GM18520 (cell line): ENCODE measurements at regions not wholly inside any gene's neighbourhood (a gene's known extent, or its start where the extent isn't known, plus 50 kb on each side); places are given as distances from the start of the nearest gene placed in this dataset.

Experiments
- ATAC-seq: cut with Tn5 transposase; IDR thresholded peaks from one replicate; pipeline ENCODE4 v1.9.1; 2021; ENCODE audit not compliant: unreplicated experiment

- no peak for ATAC-seq
These were observed 169.3 kb upstream of the BLID start for GRCh38 chr11:122285070-122285988.

DNA sequence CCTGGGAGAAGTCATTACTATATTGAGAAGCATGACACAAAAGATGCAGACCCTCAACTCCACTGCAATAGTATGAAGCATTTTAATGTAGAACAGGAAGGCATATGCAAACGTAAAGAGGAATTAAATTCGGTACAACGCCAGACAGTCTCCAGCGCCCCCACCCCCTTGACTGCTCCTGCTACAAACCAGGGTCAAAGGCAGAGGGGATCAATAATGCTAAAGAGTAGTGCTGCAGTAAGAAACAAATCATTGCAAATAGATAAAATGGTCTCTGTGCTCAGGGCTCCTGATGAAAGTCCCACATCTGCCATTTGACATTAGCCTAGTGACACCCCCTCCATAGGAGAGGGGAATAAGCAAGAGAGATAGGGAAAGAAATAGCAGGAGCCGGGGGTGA lies 164.9 kb upstream of the BLID start:
- no peak for ATAC-seq

GRCh38 chr11:122279194-122279593 lies 163.2 kb upstream of the BLID start:
- ATAC-seq: no peak

GRCh38 chr11:122277493-122277892 lies 161.5 kb upstream of the BLID start:
- no peak for ATAC-seq

DNA sequence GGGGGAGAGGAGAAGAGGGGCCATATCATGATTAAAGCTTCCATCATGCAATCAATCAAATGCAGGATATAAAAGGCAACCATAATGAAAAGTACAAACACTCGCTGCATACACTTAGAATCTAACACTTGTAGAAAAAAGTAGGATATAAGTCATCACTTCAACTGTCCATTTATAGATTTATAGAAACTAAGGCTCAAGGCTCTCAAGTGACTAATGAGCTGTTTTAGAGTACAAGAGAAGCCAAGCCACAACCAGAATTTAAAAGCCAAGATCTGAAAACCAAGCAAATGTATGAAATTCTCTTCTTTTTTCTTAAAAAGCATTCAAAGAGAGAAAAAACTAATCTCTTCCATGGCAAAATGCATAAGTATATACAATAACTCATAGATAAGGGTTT lies 160.2 kb upstream of the BLID start:
- no peak for ATAC-seq

GRCh38 chr11:122275508-122275907 lies 159.5 kb upstream of the BLID start:
- no peak for ATAC-seq

- ATAC-seq: no peak
These were observed 157.6 kb upstream of the BLID start for GRCh38 chr11:122273476-122274191.

- no peak for ATAC-seq
These were observed 155.7 kb upstream of the BLID start for GRCh38 chr11:122271745-122272144.

DNA sequence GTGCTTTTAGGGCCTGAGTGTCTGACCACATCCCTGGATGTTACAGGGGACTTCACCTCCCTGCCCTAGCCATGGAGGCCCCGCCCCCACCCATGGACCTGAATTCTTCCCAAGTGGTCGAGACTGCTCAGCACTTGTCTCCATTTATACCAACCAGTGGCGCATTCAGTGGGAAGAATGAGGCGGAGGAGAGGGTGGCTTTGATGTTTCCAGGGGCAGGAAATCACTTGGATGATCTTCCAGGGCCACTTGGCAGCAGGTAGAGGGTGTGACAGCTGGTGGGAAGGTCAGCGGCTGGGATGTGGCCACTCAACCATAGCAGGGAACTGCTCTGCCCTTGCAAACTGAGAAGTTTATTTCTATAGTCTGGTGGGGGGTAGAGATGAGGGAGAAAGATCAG lies 155.1 kb upstream of the BLID start:
- no peak for ATAC-seq

DNA sequence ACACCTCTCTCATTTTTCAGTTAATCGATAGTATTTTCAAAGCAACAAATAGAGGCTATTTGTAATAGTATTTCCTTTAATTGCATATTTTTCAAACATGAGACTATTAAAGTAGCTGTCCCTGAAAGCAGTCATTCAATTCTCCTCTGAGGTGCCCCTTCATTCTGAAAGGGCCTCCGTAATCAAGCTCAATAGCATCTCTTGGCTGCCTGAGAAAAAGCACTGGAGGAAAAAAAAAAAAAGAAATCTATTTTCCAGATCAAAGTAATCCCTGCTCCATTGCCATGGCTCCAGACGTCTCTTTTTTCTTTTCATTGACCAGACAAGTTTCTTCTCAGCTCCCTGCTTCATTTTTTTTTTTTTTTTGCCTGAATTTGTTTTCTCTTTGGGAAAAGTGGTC lies 154.5 kb upstream of the BLID start:
- ATAC-seq: no peak

GRCh38 chr11:122269824-122270223 lies 153.8 kb upstream of the BLID start:
- ATAC-seq: no peak

GRCh38 chr11:122268601-122269130 lies 152.7 kb upstream of the BLID start:
- ATAC-seq: no peak

DNA sequence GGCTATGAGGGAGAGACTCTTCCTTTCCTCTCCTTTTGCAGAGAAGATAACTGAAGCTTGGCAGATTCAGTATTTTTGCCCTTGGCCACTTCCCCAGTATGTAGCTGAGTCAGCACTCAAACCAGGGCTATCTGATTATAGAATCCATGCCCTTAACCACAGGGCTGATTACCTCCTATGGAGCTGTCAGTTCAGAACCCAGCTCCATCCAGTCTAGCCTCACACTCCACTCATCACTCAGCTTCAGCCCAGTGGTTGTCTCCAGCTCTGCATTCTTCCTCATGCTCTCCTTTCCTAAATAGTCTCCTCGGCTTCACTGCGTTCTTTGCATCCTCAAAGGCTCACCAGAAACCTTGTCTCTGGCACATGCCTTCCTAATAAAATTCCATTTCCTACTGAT lies 151.6 kb upstream of the BLID start:
- ATAC-seq: no peak

DNA sequence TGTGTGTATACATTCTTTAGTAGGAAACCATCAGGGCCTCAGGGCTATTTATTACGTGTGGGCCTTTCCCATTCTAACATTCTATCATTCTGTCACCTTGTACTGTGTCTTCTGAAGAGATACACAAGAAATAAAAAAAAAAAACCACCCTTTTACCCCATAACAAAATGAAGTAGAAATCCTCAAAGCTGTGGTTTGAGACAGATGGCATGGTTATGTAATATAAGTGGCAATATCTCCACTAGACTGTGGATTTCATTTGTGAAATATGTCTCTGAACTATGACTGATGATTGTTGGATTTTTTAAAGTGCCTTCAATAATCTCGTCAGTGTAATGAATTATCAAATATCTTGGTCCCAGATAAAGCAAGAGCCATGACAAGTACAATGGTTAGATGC lies 150.0 kb upstream of the BLID start:
- no peak for ATAC-seq

DNA sequence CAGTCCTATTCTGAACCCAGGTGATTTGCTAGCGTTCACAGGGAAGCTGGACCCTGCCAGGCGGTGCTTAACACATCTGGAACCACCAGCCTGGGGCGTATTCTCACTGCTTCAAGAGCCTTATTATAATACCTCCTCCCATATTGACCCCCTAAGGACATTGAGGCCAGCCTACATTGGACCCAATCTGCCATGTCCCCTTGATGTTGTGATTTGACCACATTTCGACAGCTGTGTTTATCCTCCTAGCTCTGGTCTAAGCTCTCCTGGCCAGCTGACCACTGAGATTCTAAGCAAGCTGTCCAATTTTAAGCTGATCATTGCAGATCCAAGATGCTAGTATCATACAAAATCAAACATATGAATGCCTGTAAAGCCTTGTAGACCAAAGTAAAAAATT lies 148.1 kb upstream of the BLID start:
- no peak for ATAC-seq

- ATAC-seq: no peak
These were observed 145.5 kb upstream of the BLID start for GRCh38 chr11:122261546-122261945.

DNA sequence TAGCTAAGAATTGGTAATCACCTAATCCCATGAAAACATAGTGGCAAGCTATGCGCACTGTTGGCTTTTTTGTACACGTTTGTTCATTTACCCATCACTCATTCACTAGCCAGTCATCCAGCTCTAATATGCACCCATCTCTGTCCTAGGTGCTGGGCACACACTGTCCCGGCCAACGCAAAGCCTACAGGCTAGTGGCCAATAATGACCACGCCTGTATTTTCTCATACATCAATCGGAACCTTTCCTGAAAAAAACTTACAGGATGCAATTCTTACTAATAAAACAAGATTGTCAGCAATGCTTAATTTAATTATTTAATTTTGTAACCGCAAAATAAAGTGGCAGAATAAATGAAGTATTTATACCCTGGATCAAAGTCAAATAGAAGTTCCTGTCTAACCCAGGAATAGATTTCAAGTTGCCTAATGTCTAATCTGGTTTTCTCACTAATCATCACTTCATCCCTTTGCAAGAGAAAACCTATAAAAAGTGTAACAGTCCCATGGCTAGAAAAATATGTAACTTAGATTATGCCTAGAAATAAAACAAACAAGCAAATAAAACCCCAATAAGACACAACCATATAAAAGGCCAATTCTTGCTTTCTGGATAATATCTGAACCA lies 143.3 kb upstream of the BLID start:
- no peak for ATAC-seq

DNA sequence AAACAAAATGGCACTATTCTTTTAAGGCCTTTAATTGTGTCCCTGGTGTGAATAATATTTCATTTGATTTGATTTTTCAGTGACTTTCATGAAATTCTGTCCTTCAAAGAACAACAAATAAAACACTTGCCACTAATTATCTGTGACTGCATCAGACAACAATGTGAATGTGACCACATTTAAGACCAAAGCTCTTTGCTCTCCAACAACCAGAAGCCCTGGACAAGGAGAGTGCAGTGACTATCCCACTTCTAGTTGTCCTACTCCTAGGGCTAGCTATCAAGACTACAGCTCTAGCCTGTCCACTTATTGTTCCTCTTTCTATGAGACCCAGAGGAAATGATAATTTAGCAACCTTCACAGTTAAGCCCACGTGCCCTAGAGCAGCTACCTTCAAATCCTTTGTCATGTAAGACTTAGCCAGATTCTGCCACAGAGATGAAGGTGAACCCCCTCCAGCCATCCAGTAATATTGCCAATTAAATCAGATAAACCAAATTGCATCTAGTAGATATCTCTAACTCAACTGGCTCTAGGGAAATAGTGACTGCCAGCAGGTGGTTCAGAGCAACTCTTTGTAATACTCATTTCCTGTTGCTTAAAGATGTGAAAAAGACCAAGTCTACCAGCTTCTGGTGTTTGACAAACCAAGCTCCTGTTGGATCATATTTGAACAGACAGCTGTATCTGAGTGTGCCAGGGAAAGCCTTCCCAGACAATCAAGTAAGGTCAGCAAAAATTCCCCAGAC lies 142.6 kb upstream of the BLID start:
- no peak for ATAC-seq

- no peak for ATAC-seq
These were observed 137.7 kb upstream of the BLID start for GRCh38 chr11:122253589-122254231.

DNA sequence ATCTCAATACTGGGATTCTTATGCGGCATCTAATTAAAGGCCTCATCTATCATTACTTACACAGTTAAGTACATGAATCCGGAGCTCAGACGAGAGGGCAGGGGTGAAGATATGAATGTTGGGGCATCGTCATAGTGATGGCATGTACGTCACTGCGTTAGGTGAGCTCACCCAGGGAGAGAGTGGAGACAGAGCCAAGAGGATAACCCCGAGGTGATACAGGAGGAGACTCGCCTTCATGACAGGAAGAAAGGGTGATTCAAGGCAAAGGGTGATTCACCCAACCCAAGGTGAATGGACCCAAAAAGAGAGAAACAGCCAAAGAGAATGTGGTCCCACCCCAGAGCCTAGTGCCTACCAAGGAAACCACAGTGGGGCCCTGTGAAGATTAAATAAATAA lies 132.9 kb upstream of the BLID start:
- no peak for ATAC-seq
